ENCODE measurements at regions not wholly inside any gene's neighbourhood (a gene's known extent, or its start where the extent isn't known, plus 50 kb on each side); places are given as distances from the start of the nearest gene placed in this dataset.

DNA sequence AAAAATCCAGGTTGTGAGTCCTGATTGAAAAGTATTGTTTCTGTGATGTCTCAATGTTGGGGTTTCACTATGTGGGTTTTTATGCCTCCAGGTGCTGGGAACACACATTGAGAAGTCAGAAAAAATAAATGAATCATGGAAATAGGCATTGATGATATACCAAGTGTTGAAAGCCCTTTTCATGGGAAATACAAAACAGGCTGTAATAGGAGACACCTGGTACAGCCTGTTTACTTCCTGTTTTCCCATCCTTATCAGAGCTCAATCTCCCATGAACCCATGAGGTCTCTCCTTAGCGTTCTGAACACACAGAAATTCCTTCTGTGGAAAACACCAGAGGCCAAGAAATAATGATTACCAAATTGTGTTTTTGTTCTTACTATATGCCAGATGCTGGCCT is 106.3 kb upstream of the BOD1L1 start:
- Mint-ChIP-seq H3K4me3 (no peak overlapping the region), H3K27ac (no peak overlapping the region), H3K4me1 (no peaks in the 10 kb centered on the region), H3K36me3 (ENCODE audit: low read depth) (no peaks in the 10 kb centered on the region), H3K27me3 (ENCODE audit: insufficient read depth, low read depth, poor library complexity) (no peaks in the 10 kb centered on the region), H3K9me3 (no peaks in the 10 kb centered on the region)
- Histone ChIP-seq H3K4me1 (ENCODE audit: insufficient read depth) (no peaks in the 10 kb centered on the region), H3K79me2 (replicated peaks; ENCODE audit: insufficient read depth) (no peaks in the 10 kb centered on the region), H3K27me3 (ENCODE audit: insufficient read depth) (no peaks in the 10 kb centered on the region), H3K4me3 (no peak overlapping the region), H3F3A (replicated peaks; ENCODE audit: low read depth) (no peaks in the 10 kb centered on the region), H4K20me1 (replicated peaks; ENCODE audit: insufficient read depth) (no peaks in the 10 kb centered on the region), H3K27ac (ENCODE audit: low read depth) (no peak overlapping the region), H3K36me3 (ENCODE audit: insufficient read depth) (no peaks in the 10 kb centered on the region), H2AFZ (no peak overlapping the region), H3K4me2 (no peak overlapping the region), H3K9me2 (ENCODE audit: insufficient read depth) (0 out of 2 replicates have a peak, but pooled peaks cover 8% of the 10 kb centered on the region)
- DNase-seq (ENCODE audit: low spot score) (no peak), ATAC-seq (no peak)
- no peak for TF ChIP-seq JUNB (IDR thresholded peaks at IDR 0.05; ENCODE audit: unreplicated experiment)
- TF ChIP-seq, protein P1, sequence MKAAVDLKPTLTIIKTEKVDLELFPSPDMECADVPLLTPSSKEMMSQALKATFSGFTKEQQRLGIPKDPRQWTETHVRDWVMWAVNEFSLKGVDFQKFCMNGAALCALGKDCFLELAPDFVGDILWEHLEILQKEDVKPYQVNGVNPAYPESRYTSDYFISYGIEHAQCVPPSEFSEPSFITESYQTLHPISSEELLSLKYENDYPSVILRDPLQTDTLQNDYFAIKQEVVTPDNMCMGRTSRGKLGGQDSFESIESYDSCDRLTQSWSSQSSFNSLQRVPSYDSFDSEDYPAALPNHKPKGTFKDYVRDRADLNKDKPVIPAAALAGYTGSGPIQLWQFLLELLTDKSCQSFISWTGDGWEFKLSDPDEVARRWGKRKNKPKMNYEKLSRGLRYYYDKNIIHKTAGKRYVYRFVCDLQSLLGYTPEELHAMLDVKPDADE (IDR thresholded peaks at IDR 0.05) = no peak
- TF ChIP-seq STAT1 (IDR thresholded peaks at IDR 0.05; ENCODE audit: unreplicated experiment) = no peak
- TF ChIP-seq, protein P2, sequence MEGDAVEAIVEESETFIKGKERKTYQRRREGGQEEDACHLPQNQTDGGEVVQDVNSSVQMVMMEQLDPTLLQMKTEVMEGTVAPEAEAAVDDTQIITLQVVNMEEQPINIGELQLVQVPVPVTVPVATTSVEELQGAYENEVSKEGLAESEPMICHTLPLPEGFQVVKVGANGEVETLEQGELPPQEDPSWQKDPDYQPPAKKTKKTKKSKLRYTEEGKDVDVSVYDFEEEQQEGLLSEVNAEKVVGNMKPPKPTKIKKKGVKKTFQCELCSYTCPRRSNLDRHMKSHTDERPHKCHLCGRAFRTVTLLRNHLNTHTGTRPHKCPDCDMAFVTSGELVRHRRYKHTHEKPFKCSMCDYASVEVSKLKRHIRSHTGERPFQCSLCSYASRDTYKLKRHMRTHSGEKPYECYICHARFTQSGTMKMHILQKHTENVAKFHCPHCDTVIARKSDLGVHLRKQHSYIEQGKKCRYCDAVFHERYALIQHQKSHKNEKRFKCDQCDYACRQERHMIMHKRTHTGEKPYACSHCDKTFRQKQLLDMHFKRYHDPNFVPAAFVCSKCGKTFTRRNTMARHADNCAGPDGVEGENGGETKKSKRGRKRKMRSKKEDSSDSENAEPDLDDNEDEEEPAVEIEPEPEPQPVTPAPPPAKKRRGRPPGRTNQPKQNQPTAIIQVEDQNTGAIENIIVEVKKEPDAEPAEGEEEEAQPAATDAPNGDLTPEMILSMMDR (conservative IDR thresholded peaks at IDR 0.05; ENCODE audit: low read depth in 2 of 2) = no peak
- TF ChIP-seq NANOG (IDR thresholded peaks at IDR 0.05; ENCODE audit: borderline replicate concordance) = no peak
- no peak for TF ChIP-seq ZNF331 (CRISPR knock-in tag; IDR thresholded peaks at IDR 0.05; ENCODE audit: low read depth)
- no peak for TF ChIP-seq ZNF114 (CRISPR knock-in tag; IDR thresholded peaks at IDR 0.05)
- no peak for TF ChIP-seq CREB1 (CRISPR knock-in tag; IDR thresholded peaks at IDR 0.05; ENCODE audit: low read depth)
- TF ChIP-seq, protein P3, sequence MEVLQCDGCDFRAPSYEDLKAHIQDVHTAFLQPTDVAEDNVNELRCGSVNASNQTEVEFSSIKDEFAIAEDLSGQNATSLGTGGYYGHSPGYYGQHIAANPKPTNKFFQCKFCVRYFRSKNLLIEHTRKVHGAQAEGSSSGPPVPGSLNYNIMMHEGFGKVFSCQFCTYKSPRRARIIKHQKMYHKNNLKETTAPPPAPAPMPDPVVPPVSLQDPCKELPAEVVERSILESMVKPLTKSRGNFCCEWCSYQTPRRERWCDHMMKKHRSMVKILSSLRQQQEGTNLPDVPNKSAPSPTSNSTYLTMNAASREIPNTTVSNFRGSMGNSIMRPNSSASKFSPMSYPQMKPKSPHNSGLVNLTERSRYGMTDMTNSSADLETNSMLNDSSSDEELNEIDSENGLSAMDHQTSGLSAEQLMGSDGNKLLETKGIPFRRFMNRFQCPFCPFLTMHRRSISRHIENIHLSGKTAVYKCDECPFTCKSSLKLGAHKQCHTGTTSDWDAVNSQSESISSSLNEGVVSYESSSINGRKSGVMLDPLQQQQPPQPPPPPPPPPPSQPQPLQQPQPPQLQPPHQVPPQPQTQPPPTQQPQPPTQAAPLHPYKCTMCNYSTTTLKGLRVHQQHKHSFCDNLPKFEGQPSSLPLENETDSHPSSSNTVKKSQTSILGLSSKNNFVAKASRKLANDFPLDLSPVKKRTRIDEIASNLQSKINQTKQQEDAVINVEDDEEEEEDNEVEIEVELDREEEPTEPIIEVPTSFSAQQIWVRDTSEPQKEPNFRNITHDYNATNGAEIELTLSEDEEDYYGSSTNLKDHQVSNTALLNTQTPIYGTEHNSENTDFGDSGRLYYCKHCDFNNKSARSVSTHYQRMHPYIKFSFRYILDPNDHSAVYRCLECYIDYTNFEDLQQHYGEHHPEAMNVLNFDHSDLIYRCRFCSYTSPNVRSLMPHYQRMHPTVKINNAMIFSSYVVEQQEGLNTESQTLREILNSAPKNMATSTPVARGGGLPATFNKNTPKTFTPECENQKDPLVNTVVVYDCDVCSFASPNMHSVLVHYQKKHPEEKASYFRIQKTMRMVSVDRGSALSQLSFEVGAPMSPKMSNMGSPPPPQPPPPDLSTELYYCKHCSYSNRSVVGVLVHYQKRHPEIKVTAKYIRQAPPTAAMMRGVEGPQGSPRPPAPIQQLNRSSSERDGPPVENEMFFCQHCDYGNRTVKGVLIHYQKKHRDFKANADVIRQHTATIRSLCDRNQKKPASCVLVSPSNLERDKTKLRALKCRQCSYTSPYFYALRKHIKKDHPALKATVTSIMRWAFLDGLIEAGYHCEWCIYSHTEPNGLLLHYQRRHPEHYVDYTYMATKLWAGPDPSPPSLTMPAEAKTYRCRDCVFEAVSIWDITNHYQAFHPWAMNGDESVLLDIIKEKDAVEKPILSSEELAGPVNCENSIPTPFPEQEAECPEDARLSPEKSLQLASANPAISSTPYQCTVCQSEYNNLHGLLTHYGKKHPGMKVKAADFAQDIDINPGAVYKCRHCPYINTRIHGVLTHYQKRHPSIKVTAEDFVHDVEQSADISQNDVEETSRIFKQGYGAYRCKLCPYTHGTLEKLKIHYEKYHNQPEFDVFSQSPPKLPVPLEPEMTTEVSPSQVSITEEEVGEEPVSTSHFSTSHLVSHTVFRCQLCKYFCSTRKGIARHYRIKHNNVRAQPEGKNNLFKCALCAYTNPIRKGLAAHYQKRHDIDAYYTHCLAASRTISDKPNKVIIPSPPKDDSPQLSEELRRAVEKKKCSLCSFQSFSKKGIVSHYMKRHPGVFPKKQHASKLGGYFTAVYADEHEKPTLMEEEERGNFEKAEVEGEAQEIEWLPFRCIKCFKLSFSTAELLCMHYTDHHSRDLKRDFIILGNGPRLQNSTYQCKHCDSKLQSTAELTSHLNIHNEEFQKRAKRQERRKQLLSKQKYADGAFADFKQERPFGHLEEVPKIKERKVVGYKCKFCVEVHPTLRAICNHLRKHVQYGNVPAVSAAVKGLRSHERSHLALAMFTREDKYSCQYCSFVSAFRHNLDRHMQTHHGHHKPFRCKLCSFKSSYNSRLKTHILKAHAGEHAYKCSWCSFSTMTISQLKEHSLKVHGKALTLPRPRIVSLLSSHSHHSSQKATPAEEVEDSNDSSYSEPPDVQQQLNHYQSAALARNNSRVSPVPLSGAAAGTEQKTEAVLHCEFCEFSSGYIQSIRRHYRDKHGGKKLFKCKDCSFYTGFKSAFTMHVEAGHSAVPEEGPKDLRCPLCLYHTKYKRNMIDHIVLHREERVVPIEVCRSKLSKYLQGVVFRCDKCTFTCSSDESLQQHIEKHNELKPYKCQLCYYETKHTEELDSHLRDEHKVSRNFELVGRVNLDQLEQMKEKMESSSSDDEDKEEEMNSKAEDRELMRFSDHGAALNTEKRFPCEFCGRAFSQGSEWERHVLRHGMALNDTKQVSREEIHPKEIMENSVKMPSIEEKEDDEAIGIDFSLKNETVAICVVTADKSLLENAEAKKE (CRISPR knock-in tag; IDR thresholded peaks at IDR 0.05) = no peak
- TF ChIP-seq, protein P4, sequence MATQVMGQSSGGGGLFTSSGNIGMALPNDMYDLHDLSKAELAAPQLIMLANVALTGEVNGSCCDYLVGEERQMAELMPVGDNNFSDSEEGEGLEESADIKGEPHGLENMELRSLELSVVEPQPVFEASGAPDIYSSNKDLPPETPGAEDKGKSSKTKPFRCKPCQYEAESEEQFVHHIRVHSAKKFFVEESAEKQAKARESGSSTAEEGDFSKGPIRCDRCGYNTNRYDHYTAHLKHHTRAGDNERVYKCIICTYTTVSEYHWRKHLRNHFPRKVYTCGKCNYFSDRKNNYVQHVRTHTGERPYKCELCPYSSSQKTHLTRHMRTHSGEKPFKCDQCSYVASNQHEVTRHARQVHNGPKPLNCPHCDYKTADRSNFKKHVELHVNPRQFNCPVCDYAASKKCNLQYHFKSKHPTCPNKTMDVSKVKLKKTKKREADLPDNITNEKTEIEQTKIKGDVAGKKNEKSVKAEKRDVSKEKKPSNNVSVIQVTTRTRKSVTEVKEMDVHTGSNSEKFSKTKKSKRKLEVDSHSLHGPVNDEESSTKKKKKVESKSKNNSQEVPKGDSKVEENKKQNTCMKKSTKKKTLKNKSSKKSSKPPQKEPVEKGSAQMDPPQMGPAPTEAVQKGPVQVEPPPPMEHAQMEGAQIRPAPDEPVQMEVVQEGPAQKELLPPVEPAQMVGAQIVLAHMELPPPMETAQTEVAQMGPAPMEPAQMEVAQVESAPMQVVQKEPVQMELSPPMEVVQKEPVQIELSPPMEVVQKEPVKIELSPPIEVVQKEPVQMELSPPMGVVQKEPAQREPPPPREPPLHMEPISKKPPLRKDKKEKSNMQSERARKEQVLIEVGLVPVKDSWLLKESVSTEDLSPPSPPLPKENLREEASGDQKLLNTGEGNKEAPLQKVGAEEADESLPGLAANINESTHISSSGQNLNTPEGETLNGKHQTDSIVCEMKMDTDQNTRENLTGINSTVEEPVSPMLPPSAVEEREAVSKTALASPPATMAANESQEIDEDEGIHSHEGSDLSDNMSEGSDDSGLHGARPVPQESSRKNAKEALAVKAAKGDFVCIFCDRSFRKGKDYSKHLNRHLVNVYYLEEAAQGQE (IDR thresholded peaks at IDR 0.05; ENCODE audit: unreplicated experiment) = no peak
- no peak for TF ChIP-seq EZH2phosphoT487 (IDR thresholded peaks at IDR 0.05; ENCODE audit: unreplicated experiment)
- no peak for TF ChIP-seq POLR2AphosphoS5 (IDR thresholded peaks at IDR 0.05; ENCODE audit: low read depth)
- TF ChIP-seq EZH2 (IDR thresholded peaks at IDR 0.05; ENCODE audit: low read depth, unreplicated experiment) = no peak

Data from GM23338 (cell line).